SK-N-SH (cell line): ENCODE measurements at regions not wholly inside any gene's neighbourhood (a gene's known extent, or its start where the extent isn't known, plus 50 kb on each side); places are given as distances from the start of the nearest gene placed in this dataset.

Source experiments
- CTCF ChIA-PET: fragments of 300-600, 350-600 bp; formaldehyde crosslinking; extraction: SDS; loops from one replicate; lab custom pipeline; 2021; lab: Yijun Ruan, JAX
- POLR2A ChIA-PET: fragments of 350-600 bp; sonication (Branson Sonifier 250); formaldehyde crosslinking; extraction: SDS; loops from one replicate; lab custom pipeline; 2020; ENCODE audit warnings: antibody characterized with exemption, inconsistent platforms; lab: Yijun Ruan, JAX
- DNase-seq: peaks from one replicate; pipeline ENCODE4 v3.0.0; 2012
- H2AFZ ChIP-seq: fragments of 200-600 bp; sonication (generic); 2 replicates; pipeline ENCODE4 v1.8.1; 2016; ENCODE audit warnings: antibody characterized with exemption, mild to moderate bottlenecking, low read depth
- H3F3A ChIP-seq: fragments of 200-600 bp; sonication (generic); replicated peaks from 2 replicates; pipeline ENCODE3; 2016; ENCODE audit warnings: antibody characterized with exemption, mild to moderate bottlenecking; ENCODE audit not compliant: insufficient read depth
- H3K27ac ChIP-seq, 2 experiments: fragments of 200-500 bp in 1 of 2; fragments of 200-600 bp in 1 of 2; sonication (Bioruptor generic) in 1 of 2; sonication (generic), shearing (Covaris generic) in 1 of 2; 2 replicates each; pipeline versions ENCODE4 v1.5.1 to v1.6.1; 2014 to 2016; ENCODE audit warnings: low read depth in 2 of 2, inconsistent platforms in 1 of 2, low read length in 1 of 2, mild to moderate bottlenecking in 1 of 2, mixed read lengths in 1 of 2
- H3K27me3 ChIP-seq: fragments of 200-600 bp; sonication (generic), shearing (Covaris generic); 2 replicates; pipeline ENCODE4 v1.6.1; 2016; ENCODE audit warnings: mixed run types; ENCODE audit not compliant: insufficient read depth
- H3K36me3 ChIP-seq, 2 experiments: fragments of 200-500 bp in 1 of 2; fragments of 200-600 bp in 1 of 2; sonication (Bioruptor generic) in 1 of 2; sonication (generic) in 1 of 2; replicated peaks in 1 of 2; 2 replicates each; pipeline versions ENCODE3 to v1.5.1; 2014 to 2016; ENCODE audit warnings: low read length in 1 of 2, mild to moderate bottlenecking in 1 of 2; ENCODE audit not compliant: insufficient read depth in 2 of 2, control insufficient read depth in 1 of 2
- H3K4me1 ChIP-seq, 2 experiments: fragments of 200-500 bp in 1 of 2; fragments of 200-600 bp in 1 of 2; sonication (Bioruptor generic) in 1 of 2; sonication (generic), shearing (Covaris generic) in 1 of 2; 2 replicates each; pipeline versions ENCODE4 v1.5.1 to v1.6.1; 2014 to 2016; ENCODE audit warnings: low read depth in 1 of 2, low read length in 1 of 2, mixed run types in 1 of 2; ENCODE audit not compliant: insufficient read depth in 2 of 2, control insufficient read depth in 1 of 2
- H3K4me2 ChIP-seq: fragments of 200-600 bp; sonication (generic), shearing (Covaris generic); 2 replicates; pipeline ENCODE4 v1.6.1; 2017; ENCODE audit warnings: mixed run types
- H3K4me3 ChIP-seq, 2 experiments: fragments of 200-500 bp in 1 of 2; fragments of 200-600 bp in 1 of 2; sonication (Bioruptor generic) in 1 of 2; sonication (generic), shearing (Covaris generic) in 1 of 2; 2 replicates each; pipeline versions ENCODE4 v1.5.1 to v1.8.1; 2014 to 2016; ENCODE audit warnings: low read depth in 2 of 2, inconsistent platforms in 1 of 2, low read length in 1 of 2, mild to moderate bottlenecking in 1 of 2, mixed read lengths in 1 of 2, moderate library complexity in 1 of 2
- H3K79me2 ChIP-seq: fragments of 200-600 bp; sonication (generic); 2 replicates; pipeline ENCODE4 v1.8.1; 2017; ENCODE audit warnings: mild to moderate bottlenecking; ENCODE audit not compliant: insufficient read depth
- H3K9ac ChIP-seq: fragments of 200-600 bp; sonication (generic); 2 replicates; pipeline ENCODE4 v1.6.1; 2017; ENCODE audit warnings: mixed run types
- H3K9me2 ChIP-seq: fragments of 200-600 bp; sonication (generic); 2 replicates; pipeline ENCODE4 v1.6.1; 2017; ENCODE audit warnings: mixed run types
- H3K9me3 ChIP-seq: fragments of 200-600 bp; sonication (generic); 2 replicates; pipeline ENCODE4 v1.6.1; 2017; ENCODE audit warnings: mixed run types, mild to moderate bottlenecking, moderate library complexity
- H4K20me1 ChIP-seq: fragments of 200-600 bp; sonication (generic); 2 replicates; pipeline ENCODE4 v1.6.1; 2017; ENCODE audit warnings: mild to moderate bottlenecking, mixed run types; ENCODE audit not compliant: insufficient read depth
- ELF1 ChIP-seq: IDR thresholded peaks from 2 replicates; pipeline ENCODE4 v1.4.0; 2012
- EP300 ChIP-seq, 2 experiments: IDR thresholded peaks; 2 replicates each; pipeline versions ENCODE4 v1.4.0 to v1.6.1; 2012; ENCODE audit warnings: borderline replicate concordance in 1 of 2, low read depth in 1 of 2, low read length in 1 of 2
- GABPA ChIP-seq: IDR thresholded peaks from 2 replicates; pipeline ENCODE4 v1.4.0; 2012; ENCODE audit warnings: low read depth, mild to moderate bottlenecking
- GATA2 ChIP-seq: sonication (generic); formaldehyde crosslinking; IDR thresholded peaks from 2 replicates; pipeline ENCODE4 v1.5.0; 2020; ENCODE audit warnings: mild to moderate bottlenecking, missing genetic modification reagents
- JUND ChIP-seq: IDR thresholded peaks from 2 replicates; pipeline ENCODE4 v1.4.0; 2012
- MAX ChIP-seq: IDR thresholded peaks from 2 replicates; pipeline ENCODE4 v1.4.0; 2012; ENCODE audit warnings: low read depth
- MEF2A ChIP-seq: IDR thresholded peaks from 2 replicates; pipeline ENCODE4 v1.4.0; 2012; ENCODE audit warnings: low read depth, borderline replicate concordance
- MXI1 ChIP-seq: IDR thresholded peaks from 2 replicates; pipeline ENCODE4 v1.6.1; 2012; ENCODE audit warnings: mild to moderate bottlenecking, low read depth, low read length, improper control_type of control experiment
- NFIC ChIP-seq: IDR thresholded peaks from 2 replicates; pipeline ENCODE4 v1.4.0; 2012; ENCODE audit warnings: borderline replicate concordance
- NRF1 ChIP-seq: IDR thresholded peaks from 2 replicates; pipeline ENCODE4 v1.6.1; 2012; ENCODE audit warnings: low read depth, mild to moderate bottlenecking, low read length
- POLR2AphosphoS5 ChIP-seq: IDR thresholded peaks from 2 replicates; pipeline ENCODE4 v1.6.1; 2012; ENCODE audit warnings: low read depth, low read length
- REST ChIP-seq: IDR thresholded peaks from 2 replicates; pipeline ENCODE4 v1.6.1; 2012; ENCODE audit warnings: mild to moderate bottlenecking, low read depth, low read length, moderate library complexity
- RFX5 ChIP-seq: IDR thresholded peaks from 2 replicates; pipeline ENCODE4 v1.6.1; 2012; ENCODE audit warnings: mild to moderate bottlenecking, improper control_type of control experiment, low read length
- SMC3 ChIP-seq: IDR thresholded peaks from 2 replicates; pipeline ENCODE4 v1.6.1; 2012; ENCODE audit warnings: low read depth, low read length, improper control_type of control experiment
- TAF1 ChIP-seq: IDR thresholded peaks from 2 replicates; pipeline ENCODE4 v1.6.1; 2012; ENCODE audit warnings: low read depth, mild to moderate bottlenecking, low read length, moderate library complexity, borderline replicate concordance
- TEAD4 ChIP-seq: IDR thresholded peaks from 2 replicates; pipeline ENCODE4 v1.4.0; 2012; ENCODE audit warnings: mild to moderate bottlenecking, borderline replicate concordance; ENCODE audit not compliant: insufficient read depth
- USF1 ChIP-seq: IDR thresholded peaks from 2 replicates; pipeline ENCODE4 v1.4.0; 2012; ENCODE audit warnings: low read depth, borderline replicate concordance
- WGBS: methylation state at CpG from one replicate; pipeline ENCODE4 v1.1.6; 2017; ENCODE audit warnings: low lambda C conversion rate; 5-methylcytosine and 5-hydroxymethylcytosine counted together
- TF ChIP-seq, protein P1 (sequence below): fragments of 150-350 bp; IDR thresholded peaks from 2 replicates; pipeline ENCODE4 v1.6.1; 2017; ENCODE audit warnings: antibody characterized with exemption, low read length, low read depth, borderline replicate concordance
- TF ChIP-seq, protein P2 (sequence below): fragments of 150-350 bp; IDR thresholded peaks from 2 replicates; pipeline ENCODE4 v1.6.1; 2016; ENCODE audit warnings: mild to moderate bottlenecking, low read depth, low read length
- TF ChIP-seq, protein P3 (sequence below): IDR thresholded peaks from 2 replicates; pipeline ENCODE4; 2012

GRCh38 chr13:89988206-89988605, 1359.3 kb upstream of the MIR17HG start:
- Histone ChIP-seq H3K4me3 (no peak overlapping the region), H3K9me2 (no peaks in the 10 kb centered on the region), H3K9me3 (no peaks in the 10 kb centered on the region), H3K9ac (no peak overlapping the region), H4K20me1 (no peaks in the 10 kb centered on the region), H3F3A (no peaks in the 10 kb centered on the region), H2AFZ (no peak overlapping the region), H3K4me2 (no peak overlapping the region), H3K79me2 (no peaks in the 10 kb centered on the region), H3K4me1 (no peaks in the 10 kb centered on the region), H3K36me3 (no peaks in the 10 kb centered on the region), H3K27me3 (no peaks in the 10 kb centered on the region), H3K27ac (no peak overlapping the region)
- DNase-seq: no peak
- POLR2A ChIA-PET: no interaction called here
- no peak for TF ChIP-seq GATA2 (CRISPR knock-in tag)
- no peak for TF ChIP-seq RFX5
- no peak for TF ChIP-seq USF1
- no peak for TF ChIP-seq MEF2A
- TF ChIP-seq TAF1: no peak
- no peak for TF ChIP-seq MXI1
- TF ChIP-seq REST: no peak
- TF ChIP-seq GABPA: no peak
- TF ChIP-seq NFIC: no peak
- TF ChIP-seq, protein P1, sequence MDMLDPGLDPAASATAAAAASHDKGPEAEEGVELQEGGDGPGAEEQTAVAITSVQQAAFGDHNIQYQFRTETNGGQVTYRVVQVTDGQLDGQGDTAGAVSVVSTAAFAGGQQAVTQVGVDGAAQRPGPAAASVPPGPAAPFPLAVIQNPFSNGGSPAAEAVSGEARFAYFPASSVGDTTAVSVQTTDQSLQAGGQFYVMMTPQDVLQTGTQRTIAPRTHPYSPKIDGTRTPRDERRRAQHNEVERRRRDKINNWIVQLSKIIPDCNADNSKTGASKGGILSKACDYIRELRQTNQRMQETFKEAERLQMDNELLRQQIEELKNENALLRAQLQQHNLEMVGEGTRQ: no peak
- TF ChIP-seq EP300 (IDR thresholded peaks at IDR 0.05; ENCODE audit: borderline replicate concordance in 1 of 2, low read depth in 1 of 2, low read length in 1 of 2): no peak
- TF ChIP-seq, protein P2, sequence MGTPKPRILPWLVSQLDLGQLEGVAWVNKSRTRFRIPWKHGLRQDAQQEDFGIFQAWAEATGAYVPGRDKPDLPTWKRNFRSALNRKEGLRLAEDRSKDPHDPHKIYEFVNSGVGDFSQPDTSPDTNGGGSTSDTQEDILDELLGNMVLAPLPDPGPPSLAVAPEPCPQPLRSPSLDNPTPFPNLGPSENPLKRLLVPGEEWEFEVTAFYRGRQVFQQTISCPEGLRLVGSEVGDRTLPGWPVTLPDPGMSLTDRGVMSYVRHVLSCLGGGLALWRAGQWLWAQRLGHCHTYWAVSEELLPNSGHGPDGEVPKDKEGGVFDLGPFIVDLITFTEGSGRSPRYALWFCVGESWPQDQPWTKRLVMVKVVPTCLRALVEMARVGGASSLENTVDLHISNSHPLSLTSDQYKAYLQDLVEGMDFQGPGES: no peak
- TF ChIP-seq, protein P3, sequence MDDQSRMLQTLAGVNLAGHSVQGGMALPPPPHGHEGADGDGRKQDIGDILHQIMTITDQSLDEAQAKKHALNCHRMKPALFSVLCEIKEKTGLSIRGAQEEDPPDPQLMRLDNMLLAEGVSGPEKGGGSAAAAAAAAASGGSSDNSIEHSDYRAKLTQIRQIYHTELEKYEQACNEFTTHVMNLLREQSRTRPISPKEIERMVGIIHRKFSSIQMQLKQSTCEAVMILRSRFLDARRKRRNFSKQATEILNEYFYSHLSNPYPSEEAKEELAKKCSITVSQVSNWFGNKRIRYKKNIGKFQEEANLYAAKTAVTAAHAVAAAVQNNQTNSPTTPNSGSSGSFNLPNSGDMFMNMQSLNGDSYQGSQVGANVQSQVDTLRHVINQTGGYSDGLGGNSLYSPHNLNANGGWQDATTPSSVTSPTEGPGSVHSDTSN: no peak
- no peak for TF ChIP-seq NRF1
- no peak for TF ChIP-seq SMC3
- TF ChIP-seq MAX: no peak
- no peak for TF ChIP-seq POLR2AphosphoS5
- no peak for TF ChIP-seq JUND
- TF ChIP-seq TEAD4: no peak
- no peak for TF ChIP-seq ELF1
- 66% methylated on average over 4 of the region's 4 CpGs for WGBS
- CTCF ChIA-PET: interaction anchor here (0.5 kb wide), 1 partner anchor 568 kb away, joined by 3 read pairs; no protein-coding TSS in a partner anchor
